HEK293 (cell line): ENCODE measurements at regions not wholly inside any gene's neighbourhood (a gene's known extent, or its start where the extent isn't known, plus 50 kb on each side); places are given as distances from the start of the nearest gene placed in this dataset.

Experiments
- ATF2 ChIP-seq: fragments of 450-650 bp; formaldehyde crosslinking; IDR thresholded peaks from 2 replicates; pipeline ENCODE4 v1.5.1; 2016; ENCODE audit warnings: missing biosample characterization, missing genetic modification characterization, low read depth
- CTCF ChIP-seq: fragments of 450-650 bp; formaldehyde crosslinking; IDR thresholded peaks from 2 replicates; pipeline ENCODE4 v1.5.1; 2016; ENCODE audit warnings: missing biosample characterization, missing genetic modification characterization
- ZFP3 ChIP-seq: fragments of 450-650 bp; formaldehyde crosslinking; IDR thresholded peaks from 2 replicates; pipeline ENCODE4 v1.5.1; 2016; ENCODE audit warnings: low read depth, missing biosample characterization, missing genetic modification characterization
- ZNF114 ChIP-seq: fragments of 450-650 bp; formaldehyde crosslinking; IDR thresholded peaks from 2 replicates; pipeline ENCODE4 v1.5.0; 2017; ENCODE audit warnings: missing biosample characterization, missing genetic modification characterization
- ZNF140 ChIP-seq: fragments of 450-650 bp; formaldehyde crosslinking; IDR thresholded peaks from 2 replicates; pipeline ENCODE4 v1.5.1; 2016; ENCODE audit warnings: missing biosample characterization, missing genetic modification characterization
- ZNF707 ChIP-seq: fragments of 450-650 bp; formaldehyde crosslinking; IDR thresholded peaks from 2 replicates; pipeline ENCODE4 v1.5.1; 2016; ENCODE audit warnings: missing biosample characterization, missing genetic modification characterization

- TF ChIP-seq CTCF (no peak), ZNF707 (no peak), ZNF114 (tag by site-specific recombination) (no peak), ZNF140 (no peak), ATF2 (tag by site-specific recombination) (no peak), ZFP3 (tag by site-specific recombination) (no peak)
Measured at GRCh38 chr16:82328881-82329469, 159.0 kb upstream of the MPHOSPH6 start.
